ENCODE measurements at regions not wholly inside any gene's neighbourhood (a gene's known extent, or its start where the extent isn't known, plus 50 kb on each side); places are given as distances from the start of the nearest gene placed in this dataset.

DNA sequence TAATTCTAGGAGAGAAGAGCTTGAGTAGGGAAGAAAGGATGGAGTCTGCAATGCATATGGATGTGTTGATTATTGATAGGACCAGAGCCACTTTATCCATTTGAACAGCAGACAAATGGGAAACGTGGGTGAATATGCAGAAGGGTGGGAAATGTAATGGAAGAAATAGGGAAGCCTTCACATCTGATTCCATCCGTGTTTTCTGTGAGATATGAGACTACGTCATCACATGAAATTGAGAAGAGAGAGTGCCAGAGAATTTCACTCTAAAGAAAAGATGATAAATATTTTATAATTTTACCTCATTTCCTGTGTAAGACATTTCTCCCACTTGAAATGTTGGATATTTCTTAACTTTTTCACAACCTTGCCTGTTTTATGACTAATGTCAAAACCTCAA lies 788.4 kb upstream of the FAM98A start:
- TF ChIP-seq, protein P1, sequence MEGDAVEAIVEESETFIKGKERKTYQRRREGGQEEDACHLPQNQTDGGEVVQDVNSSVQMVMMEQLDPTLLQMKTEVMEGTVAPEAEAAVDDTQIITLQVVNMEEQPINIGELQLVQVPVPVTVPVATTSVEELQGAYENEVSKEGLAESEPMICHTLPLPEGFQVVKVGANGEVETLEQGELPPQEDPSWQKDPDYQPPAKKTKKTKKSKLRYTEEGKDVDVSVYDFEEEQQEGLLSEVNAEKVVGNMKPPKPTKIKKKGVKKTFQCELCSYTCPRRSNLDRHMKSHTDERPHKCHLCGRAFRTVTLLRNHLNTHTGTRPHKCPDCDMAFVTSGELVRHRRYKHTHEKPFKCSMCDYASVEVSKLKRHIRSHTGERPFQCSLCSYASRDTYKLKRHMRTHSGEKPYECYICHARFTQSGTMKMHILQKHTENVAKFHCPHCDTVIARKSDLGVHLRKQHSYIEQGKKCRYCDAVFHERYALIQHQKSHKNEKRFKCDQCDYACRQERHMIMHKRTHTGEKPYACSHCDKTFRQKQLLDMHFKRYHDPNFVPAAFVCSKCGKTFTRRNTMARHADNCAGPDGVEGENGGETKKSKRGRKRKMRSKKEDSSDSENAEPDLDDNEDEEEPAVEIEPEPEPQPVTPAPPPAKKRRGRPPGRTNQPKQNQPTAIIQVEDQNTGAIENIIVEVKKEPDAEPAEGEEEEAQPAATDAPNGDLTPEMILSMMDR (conservative IDR thresholded peaks at IDR 0.05; ENCODE audit: low read depth), result no peak
- no peak for DNase-seq (ENCODE audit: low spot score)
- POLR2A ChIA-PET (ENCODE audit: low non-redundant PET), result no interaction called here
- H3K27ac ChIP-seq, result no peak overlapping the region
- CTCF ChIA-PET, result no interaction called here

DNA sequence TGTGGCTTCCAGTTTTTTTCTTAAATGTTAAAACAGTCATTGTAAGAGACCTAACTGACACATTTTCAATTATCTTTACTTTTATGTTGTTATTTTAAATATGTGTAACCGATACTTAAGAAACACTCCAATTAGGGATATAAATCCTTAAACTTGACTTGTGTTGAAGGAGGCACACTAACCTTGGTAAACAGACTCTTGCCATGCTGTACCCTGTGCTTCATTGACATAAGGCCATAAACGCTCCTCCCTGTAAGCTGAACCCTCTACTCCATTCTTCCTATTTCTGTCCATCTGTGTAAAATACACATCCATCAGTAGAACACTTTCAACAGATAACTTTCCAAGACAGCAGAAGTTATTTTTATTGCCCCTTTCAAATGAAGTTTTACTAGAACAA lies 780.5 kb upstream of the FAM98A start:
- DNase-seq (ENCODE audit: low spot score), result no peak
- TF ChIP-seq, protein P1 (conservative IDR thresholded peaks at IDR 0.05; ENCODE audit: low read depth), result no peak
- H3K27ac ChIP-seq, result no peak overlapping the region
- CTCF ChIA-PET, result interaction anchor here (0.7 kb wide), 1 partner anchor 514 kb away, joined by 4 read pairs; no protein-coding TSS in a partner anchor
- POLR2A ChIA-PET (ENCODE audit: low non-redundant PET), result no interaction called here

DNA sequence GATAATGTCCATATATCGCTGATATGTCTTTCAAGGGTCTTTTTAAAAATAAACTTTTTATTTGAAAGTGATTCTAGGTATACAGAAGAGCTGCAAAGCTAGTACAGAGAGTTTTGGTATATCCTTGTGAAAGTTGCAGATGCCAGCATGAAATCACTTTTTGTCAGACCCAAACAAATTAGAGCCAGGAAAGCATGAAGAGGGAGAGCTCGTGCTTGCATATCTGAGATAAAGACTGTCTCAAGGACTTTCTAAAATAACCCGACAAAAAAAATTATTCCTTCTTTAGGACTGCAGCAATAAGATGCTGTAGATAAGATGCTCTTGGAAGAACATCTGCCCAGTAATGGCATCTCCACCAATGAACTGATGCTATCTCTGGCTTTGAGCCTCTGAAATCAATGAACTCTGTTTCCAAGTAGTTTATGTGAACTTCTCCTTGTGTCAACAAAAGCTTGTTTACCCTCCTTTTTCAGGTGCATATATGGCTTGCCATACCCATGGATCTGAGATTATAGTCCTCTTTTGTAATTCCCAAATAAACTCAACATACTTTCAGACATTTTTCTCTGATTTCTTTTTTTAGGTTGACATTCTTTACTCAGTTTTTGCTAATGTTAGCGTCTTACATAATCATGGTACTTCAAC lies 774.6 kb upstream of the FAM98A start:
- no peak overlapping the region for H3K27ac ChIP-seq
- TF ChIP-seq, protein P1 (conservative IDR thresholded peaks at IDR 0.05; ENCODE audit: low read depth), result no peak
- DNase-seq (ENCODE audit: low spot score), result no peak
- CTCF ChIA-PET, result no interaction called here
- POLR2A ChIA-PET (ENCODE audit: low non-redundant PET), result no interaction called here

DNA sequence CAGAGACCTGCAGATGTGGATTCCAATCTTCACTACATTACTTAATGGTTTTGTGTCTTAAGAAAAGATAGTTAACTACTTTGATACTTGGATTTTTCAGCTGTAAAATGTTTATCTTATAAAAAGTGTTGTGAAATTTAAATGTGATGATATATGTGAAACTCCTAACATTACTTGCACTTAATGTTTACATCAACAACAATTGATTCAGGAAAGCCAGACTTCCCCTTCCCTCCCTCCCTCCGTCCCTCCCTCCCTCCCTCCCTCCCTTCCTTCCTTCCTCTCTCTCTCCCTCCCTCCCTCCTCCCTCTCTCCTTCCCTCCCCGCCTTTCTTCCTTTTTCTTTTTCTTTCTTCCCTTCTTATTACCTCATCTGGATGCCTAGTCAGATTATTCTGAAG lies 773.9 kb upstream of the FAM98A start:
- ChIA-PET CTCF (no interaction called here), POLR2A (ENCODE audit: low non-redundant PET) (no interaction called here)
- no peak overlapping the region for H3K27ac ChIP-seq
- TF ChIP-seq, protein P1 (conservative IDR thresholded peaks at IDR 0.05; ENCODE audit: low read depth), result no peak
- DNase-seq (ENCODE audit: low spot score), result no peak

DNA sequence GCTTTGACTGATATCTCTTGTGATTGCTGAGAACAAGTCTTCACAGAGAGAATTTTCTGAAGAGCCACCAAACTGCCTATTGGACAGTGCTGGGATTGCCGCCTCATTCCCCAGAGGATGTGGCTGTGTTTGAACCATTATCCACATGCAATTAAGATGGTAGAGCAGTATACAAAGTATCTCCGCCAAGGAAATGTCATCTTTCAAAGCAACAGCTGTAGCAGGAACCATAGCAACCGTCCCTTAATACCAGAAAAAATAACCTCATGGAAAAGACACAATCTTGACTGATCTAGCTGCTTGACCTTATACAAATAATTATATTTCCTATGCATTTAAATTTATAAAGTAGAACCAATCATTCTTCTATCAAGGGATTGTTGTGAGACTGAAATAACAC lies 772.6 kb upstream of the FAM98A start:
- POLR2A ChIA-PET (ENCODE audit: low non-redundant PET), result no interaction called here
- H3K27ac ChIP-seq, result no peak overlapping the region
- CTCF ChIA-PET, result interaction anchor here (0.6 kb wide), 1 partner anchor 163 kb away, joined by 3 read pairs; no protein-coding TSS in a partner anchor
- no peak for DNase-seq (ENCODE audit: low spot score)
- TF ChIP-seq, protein P1 (conservative IDR thresholded peaks at IDR 0.05; ENCODE audit: low read depth), result no peak

DNA sequence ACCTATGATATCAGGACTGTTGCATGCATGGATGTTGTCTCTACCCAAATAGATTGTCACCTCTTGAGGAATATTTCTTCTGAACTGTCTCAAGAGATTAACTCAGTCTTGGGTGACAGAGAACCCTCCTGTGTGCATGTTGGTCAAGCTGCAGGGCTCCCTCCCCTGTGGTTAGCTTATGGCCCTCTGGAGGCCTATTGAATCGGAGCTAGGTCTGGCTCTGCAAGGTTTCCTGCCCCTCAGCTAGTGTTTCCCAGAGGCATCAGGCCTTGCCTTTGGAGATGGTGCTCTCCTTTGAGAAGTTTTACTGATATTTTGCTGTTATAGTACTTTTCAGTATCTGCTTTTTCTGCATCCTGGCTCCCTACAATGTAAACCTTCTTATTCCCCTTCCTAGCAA lies 769.2 kb upstream of the FAM98A start:
- H3K27ac ChIP-seq, result no peak overlapping the region
- ChIA-PET POLR2A (ENCODE audit: low non-redundant PET) (no interaction called here), CTCF (no interaction called here)
- DNase-seq (ENCODE audit: low spot score), result no peak
- TF ChIP-seq, protein P1 (conservative IDR thresholded peaks at IDR 0.05; ENCODE audit: low read depth), result no peak
